H1 (cell line): ENCODE measurements at regions not wholly inside any gene's neighbourhood (a gene's known extent, or its start where the extent isn't known, plus 50 kb on each side); places are given as distances from the start of the nearest gene placed in this dataset.

Experiments
- CTCF ChIA-PET: fragments of 300-600 bp; sonication (Branson Sonifier 250); formaldehyde crosslinking; loops from one replicate; lab custom pipeline; 2021; ENCODE audit not compliant: partially characterized antibody; lab: Charles Lee
- POLR2A ChIA-PET: fragments of 300-600 bp; sonication (Branson Sonifier 250); formaldehyde crosslinking; loops from one replicate; lab custom pipeline; 2021; ENCODE audit warnings: inconsistent platforms; ENCODE audit not compliant: partially characterized antibody; lab: Charles Lee
- DNase-seq, 2 experiments: peaks; one replicate each; pipeline versions ENCODE4 v3.0.0 to v3.0.0-alpha.2; 2010 to 2022; ENCODE audit warnings: low spot score in 2 of 2, low read depth in 1 of 2, mixed read lengths in 1 of 2
- FAIRE-seq: peaks from 2 replicates; lab custom pipeline; 2011; peaks lifted over from hg19 to GRCh38; lab: Jason Lieb, UNC
- H2AFZ ChIP-seq: 2 replicates; pipeline ENCODE4 v1.8.1; 2012; ENCODE audit warnings: low read length, inconsistent platforms
- H2AK5ac ChIP-seq: 2 replicates; pipeline ENCODE4 v1.6.1; 2013; ENCODE audit warnings: low read depth, low read length
- H2BK120ac ChIP-seq: replicated peaks from 2 replicates; pipeline ENCODE3; 2013; ENCODE audit warnings: low read depth, low read length, inconsistent platforms
- H2BK12ac ChIP-seq: 2 replicates; pipeline ENCODE4 v1.6.1; 2013; ENCODE audit warnings: low read depth, low read length
- H2BK15ac ChIP-seq: 2 replicates; pipeline ENCODE4 v1.6.1; 2013; ENCODE audit warnings: low read length
- H2BK20ac ChIP-seq: 2 replicates; pipeline ENCODE4 v1.6.1; 2013; ENCODE audit warnings: low read length
- H2BK5ac ChIP-seq: 2 replicates; pipeline ENCODE4 v1.6.1; 2013; ENCODE audit warnings: low read depth, low read length
- H3K14ac ChIP-seq: 2 replicates; pipeline ENCODE4 v1.6.1; 2013; ENCODE audit warnings: inconsistent platforms; ENCODE audit not compliant: insufficient read length
- H3K18ac ChIP-seq: 2 replicates; pipeline ENCODE4 v1.6.1; 2013; ENCODE audit warnings: low read length; ENCODE audit errors: extremely low read depth
- H3K23ac ChIP-seq: 2 replicates; pipeline ENCODE4 v1.6.1; 2013; ENCODE audit warnings: inconsistent platforms; ENCODE audit not compliant: insufficient read length
- H3K23me2 ChIP-seq: 2 replicates; pipeline ENCODE4 v1.6.1; 2013; ENCODE audit warnings: low read depth, low read length
- H3K27ac ChIP-seq: 2 replicates; pipeline ENCODE4 v1.6.1; 2011; ENCODE audit warnings: low read depth, low read length, inconsistent platforms
- H3K27me3 ChIP-seq, 4 experiments: replicated peaks in 1 of 4; 1 replicate in 1 of 4; 2 replicates in 3 of 4; pipeline versions ENCODE4 v1.6.1 to v1.8.1; 2011 to 2013; ENCODE audit warnings: low read length in 3 of 4, mild to moderate bottlenecking in 3 of 4, inconsistent platforms in 2 of 4, mixed read lengths in 2 of 4, moderate library complexity in 1 of 4; ENCODE audit not compliant: control insufficient read depth in 3 of 4, insufficient read depth in 3 of 4; ENCODE audit errors: extremely low read depth in 1 of 4
- H3K36me3 ChIP-seq, 4 experiments: 2 replicates each; pipeline versions ENCODE4 v1.6.1 to v1.8.1; 2011 to 2013; ENCODE audit warnings: mild to moderate bottlenecking in 4 of 4, low read length in 3 of 4, moderate library complexity in 2 of 4, control low read depth in 1 of 4, inconsistent platforms in 1 of 4; ENCODE audit not compliant: insufficient read depth in 4 of 4, control insufficient read depth in 2 of 4
- H3K4ac ChIP-seq: replicated peaks from 2 replicates; pipeline ENCODE3; 2013; ENCODE audit warnings: low read length, low read depth, mixed read lengths, inconsistent platforms; ENCODE audit not compliant: insufficient read length
- H3K4me1 ChIP-seq, 4 experiments: replicated peaks in 1 of 4; 1 replicate in 1 of 4; 2 replicates in 3 of 4; pipeline versions ENCODE4 v1.6.1 to v1.8.1; 2011 to 2013; ENCODE audit warnings: low read length in 3 of 4, inconsistent platforms in 2 of 4, mixed read lengths in 1 of 4; ENCODE audit not compliant: insufficient read depth in 4 of 4, control insufficient read depth in 3 of 4
- H3K4me2 ChIP-seq, 2 experiments: 2 replicates each; pipeline versions ENCODE4 v1.6.1 to v1.8.1; 2011 to 2013; ENCODE audit warnings: low read depth in 2 of 2, low read length in 2 of 2, control low read depth in 1 of 2, inconsistent platforms in 1 of 2, mild to moderate bottlenecking in 1 of 2; ENCODE audit not compliant: insufficient read depth in 1 of 2
- H3K4me3 ChIP-seq, 4 experiments: fragments of 200-600, 300-600 bp in 1 of 4; sonication (generic), shearing (Covaris generic), sonication (Bioruptor Twin) in 1 of 4; 2 replicates each; pipeline versions ENCODE4 v1.5.1 to v1.8.1; 2011 to 2016; ENCODE audit warnings: low read length in 4 of 4, low read depth in 3 of 4, control low read depth in 2 of 4, inconsistent platforms in 2 of 4, mild to moderate bottlenecking in 2 of 4, mixed read lengths in 1 of 4, moderate library complexity in 1 of 4; ENCODE audit not compliant: insufficient read depth in 2 of 4; ENCODE audit errors: extremely low read depth in 1 of 4
- H3K56ac ChIP-seq: replicated peaks from 2 replicates; pipeline ENCODE3; 2013; ENCODE audit warnings: low read depth, mild to moderate bottlenecking, mixed read lengths, low read length, inconsistent platforms; ENCODE audit not compliant: insufficient read length
- H3K79me1 ChIP-seq: 2 replicates; pipeline ENCODE4 v1.6.1; 2013; ENCODE audit warnings: low read depth, low read length, control low read depth
- H3K79me2 ChIP-seq, 2 experiments: 2 replicates each; pipeline versions ENCODE4 v1.6.1 to v1.8.1; 2012 to 2013; ENCODE audit warnings: low read length in 2 of 2, mild to moderate bottlenecking in 2 of 2, inconsistent platforms in 1 of 2; ENCODE audit not compliant: insufficient read depth in 2 of 2, control insufficient read depth in 1 of 2
- H3K9ac ChIP-seq, 4 experiments: replicated peaks in 1 of 4; 1 replicate in 1 of 4; 2 replicates in 3 of 4; pipeline versions ENCODE4 v1.6.1 to v1.8.1; 2011 to 2013; ENCODE audit warnings: low read depth in 3 of 4, low read length in 3 of 4, control low read depth in 2 of 4, mild to moderate bottlenecking in 2 of 4, moderate library complexity in 2 of 4, inconsistent platforms in 1 of 4; ENCODE audit errors: extremely low read depth in 1 of 4
- H3K9me3 ChIP-seq, 2 experiments: 2 replicates each; pipeline versions ENCODE4 v1.6.1 to v1.8.1; 2012 to 2013; ENCODE audit warnings: mild to moderate bottlenecking in 2 of 2, moderate library complexity in 2 of 2, control low read depth in 1 of 2, inconsistent platforms in 1 of 2, low read depth in 1 of 2, low read length in 1 of 2, mixed read lengths in 1 of 2; ENCODE audit not compliant: insufficient read depth in 2 of 2
- H4K20me1 ChIP-seq, 2 experiments: replicated peaks in 1 of 2; 2 replicates each; pipeline versions ENCODE3 to v1.8.1; 2011 to 2013; ENCODE audit warnings: inconsistent platforms in 2 of 2, low read length in 2 of 2, mild to moderate bottlenecking in 1 of 2; ENCODE audit not compliant: insufficient read depth in 2 of 2, control insufficient read depth in 1 of 2
- H4K5ac ChIP-seq: 2 replicates; pipeline ENCODE4 v1.6.1; 2013; ENCODE audit warnings: low read length, low read depth, mixed read lengths, inconsistent platforms; ENCODE audit not compliant: insufficient read length
- H4K8ac ChIP-seq: 2 replicates; pipeline ENCODE4 v1.8.0; 2013; ENCODE audit warnings: mild to moderate bottlenecking, moderate library complexity, low read length, inconsistent platforms; ENCODE audit not compliant: insufficient read depth; ENCODE audit errors: extremely low read depth
- H4K91ac ChIP-seq: replicated peaks from 2 replicates; pipeline ENCODE3; 2013; ENCODE audit warnings: low read length, mixed read lengths, inconsistent platforms; ENCODE audit not compliant: insufficient read length
- HDAC2 ChIP-seq, 2 experiments: fragments of 300-600 bp in 1 of 2; sonication (generic) in 1 of 2; IDR thresholded peaks; 2 replicates each; pipeline ENCODE4 v1.6.1; 2011 to 2012; ENCODE audit warnings: low read depth in 2 of 2, low read length in 2 of 2, mild to moderate bottlenecking in 2 of 2, moderate library complexity in 2 of 2, borderline replicate concordance in 1 of 2, inconsistent platforms in 1 of 2
- PHF8 ChIP-seq: fragments of 200-600 bp; sonication (generic); conservative IDR thresholded peaks from 2 replicates; pipeline ENCODE4 v1.7.1; 2012; ENCODE audit warnings: low read depth, mild to moderate bottlenecking, inconsistent platforms, low read length, moderate library complexity
- SIN3A ChIP-seq, 2 experiments: IDR thresholded peaks in 1 of 2; conservative IDR thresholded peaks in 1 of 2; 2 replicates each; pipeline ENCODE4 v1.6.1; 2011 to 2012; ENCODE audit warnings: low read length in 2 of 2, improper control_type of control experiment in 1 of 2, low read depth in 1 of 2, mild to moderate bottlenecking in 1 of 2
- whole genome bisulfite sequencing, 2 experiments: shearing (Covaris generic) in 1 of 2; methylation state at CpG; one replicate each; pipeline versions ENCODE4 v1.1.6 to v1.1.7; 2013 to 2015; ENCODE audit warnings: low lambda C conversion rate in 2 of 2, mixed read lengths in 2 of 2, inconsistent platforms in 1 of 2, low coverage in 1 of 2, missing lambda C conversion rate in 1 of 2; ENCODE audit not compliant: insufficient replicate concordance in 2 of 2, insufficient coverage in 1 of 2, insufficient read length in 1 of 2; ENCODE audit errors: extremely low coverage in 1 of 2, missing lambda C conversion rate in 1 of 2; 5-methylcytosine and 5-hydroxymethylcytosine counted together
- TF ChIP-seq, protein P1 (sequence below): IDR thresholded peaks from 2 replicates; pipeline ENCODE4 v1.6.1; 2012; ENCODE audit warnings: low read length, inconsistent platforms

DNA sequence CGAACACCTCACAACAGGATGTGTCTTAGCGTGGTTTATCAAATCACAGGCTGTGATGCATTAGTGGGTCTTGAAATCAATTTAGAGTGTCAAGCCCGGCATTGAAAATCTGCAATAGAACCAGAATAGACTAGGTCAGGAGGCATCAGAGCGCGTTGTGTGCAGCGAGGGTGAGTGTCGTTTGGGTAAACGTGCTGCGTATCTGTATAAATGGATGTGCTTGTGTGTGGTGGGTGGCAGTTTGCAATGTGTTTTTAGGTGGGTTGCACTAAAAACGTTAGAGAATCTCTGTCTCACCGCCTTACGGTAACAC is 121.0 kb upstream of the SULF2 start:
- no peak overlapping the region for H4K5ac ChIP-seq
- H2AK5ac ChIP-seq: no peak overlapping the region
- no peak overlapping the region for H3K56ac ChIP-seq
- no peak overlapping the region for H4K91ac ChIP-seq
- H2BK15ac ChIP-seq: no peak overlapping the region
- no peak overlapping the region for H2BK20ac ChIP-seq
- 96% methylated on average over 12 of the region's 12 CpGs; no CpG with 5 or more reads in 1 of the 2 experiments for WGBS, 2 experiments
- H3K27ac ChIP-seq: no peak overlapping the region
- no peaks in the 10 kb centered on the region for H4K20me1 ChIP-seq
- DNase-seq (no peak), FAIRE-seq (no peak)
- no peak overlapping the region for H3K18ac ChIP-seq
- H3K27me3 ChIP-seq: no peaks in the 10 kb centered on the region
- no peaks in the 10 kb centered on the region for H3K79me1 ChIP-seq
- H2AFZ ChIP-seq: no peak overlapping the region
- ChIA-PET POLR2A (interaction anchor here (0.9 kb wide), 1 partner anchor 10 kb away, joined by 3 read pairs; no protein-coding TSS in a partner anchor), CTCF (interaction anchor here (0.6 kb wide), 1 partner anchor 223 kb away, joined by 3 read pairs; no protein-coding TSS in a partner anchor)
- no peak overlapping the region for H3K4me2 ChIP-seq
- no peak overlapping the region for H2BK5ac ChIP-seq
- no peak overlapping the region for H2BK120ac ChIP-seq
- H4K8ac ChIP-seq: peak overlapping the region; percentile 23; the same call in 1 of the 2 replicates
- H3K9ac ChIP-seq: no peak overlapping the region
- H3K14ac ChIP-seq: no peak overlapping the region
- H3K23ac ChIP-seq: no peak overlapping the region
- H3K4me3 ChIP-seq: no peak overlapping the region
- H3K9me3 ChIP-seq: no peaks in the 10 kb centered on the region
- no peaks in the 10 kb centered on the region for H3K36me3 ChIP-seq
- H2BK12ac ChIP-seq: no peak overlapping the region
- H3K4ac ChIP-seq: no peak overlapping the region
- peaks cover 0 to 3% (median 0%) of the 10 kb centered on the region in 4 experiments; a peak in 3 of 7 replicates for H3K4me1 ChIP-seq
- H3K23me2 ChIP-seq: no peaks in the 10 kb centered on the region
- no peaks in the 10 kb centered on the region for H3K79me2 ChIP-seq
- no peak for TF ChIP-seq HDAC2 (IDR thresholded peaks at IDR 0.05; ENCODE audit: borderline replicate concordance in 1 of 2, low read depth in 2 of 2, low read length in 2 of 2)
- no peak for TF ChIP-seq PHF8
- no peak for TF ChIP-seq SIN3A (conservative IDR thresholded peaks at IDR 0.05 in 1 of 2, IDR thresholded peaks at IDR 0.05 in 1 of 2; ENCODE audit: low read depth in 1 of 2, low read length in 2 of 2)
- TF ChIP-seq, protein P1, sequence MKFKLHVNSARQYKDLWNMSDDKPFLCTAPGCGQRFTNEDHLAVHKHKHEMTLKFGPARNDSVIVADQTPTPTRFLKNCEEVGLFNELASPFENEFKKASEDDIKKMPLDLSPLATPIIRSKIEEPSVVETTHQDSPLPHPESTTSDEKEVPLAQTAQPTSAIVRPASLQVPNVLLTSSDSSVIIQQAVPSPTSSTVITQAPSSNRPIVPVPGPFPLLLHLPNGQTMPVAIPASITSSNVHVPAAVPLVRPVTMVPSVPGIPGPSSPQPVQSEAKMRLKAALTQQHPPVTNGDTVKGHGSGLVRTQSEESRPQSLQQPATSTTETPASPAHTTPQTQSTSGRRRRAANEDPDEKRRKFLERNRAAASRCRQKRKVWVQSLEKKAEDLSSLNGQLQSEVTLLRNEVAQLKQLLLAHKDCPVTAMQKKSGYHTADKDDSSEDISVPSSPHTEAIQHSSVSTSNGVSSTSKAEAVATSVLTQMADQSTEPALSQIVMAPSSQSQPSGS: no peak
